H1 (cell line): ENCODE measurements at regions not wholly inside any gene's neighbourhood (a gene's known extent, or its start where the extent isn't known, plus 50 kb on each side); places are given as distances from the start of the nearest gene placed in this dataset.

ENCODE experiments used
- CTCF ChIA-PET: fragments of 300-600 bp; sonication (Branson Sonifier 250); formaldehyde crosslinking; loops from one replicate; lab custom pipeline; 2021; ENCODE audit not compliant: partially characterized antibody; lab: Charles Lee
- POLR2A ChIA-PET: fragments of 300-600 bp; sonication (Branson Sonifier 250); formaldehyde crosslinking; loops from one replicate; lab custom pipeline; 2021; ENCODE audit warnings: inconsistent platforms; ENCODE audit not compliant: partially characterized antibody; lab: Charles Lee
- DNase-seq, 2 experiments: peaks; one replicate each; pipeline versions ENCODE4 v3.0.0 to v3.0.0-alpha.2; 2010 to 2022; ENCODE audit warnings: low spot score in 2 of 2, low read depth in 1 of 2, mixed read lengths in 1 of 2
- FAIRE-seq: peaks from 2 replicates; lab custom pipeline; 2011; peaks lifted over from hg19 to GRCh38; lab: Jason Lieb, UNC
- H2AFZ ChIP-seq: 2 replicates; pipeline ENCODE4 v1.8.1; 2012; ENCODE audit warnings: low read length, inconsistent platforms
- H2AK5ac ChIP-seq: 2 replicates; pipeline ENCODE4 v1.6.1; 2013; ENCODE audit warnings: low read depth, low read length
- H2BK120ac ChIP-seq: replicated peaks from 2 replicates; pipeline ENCODE3; 2013; ENCODE audit warnings: low read depth, low read length, inconsistent platforms
- H2BK12ac ChIP-seq: 2 replicates; pipeline ENCODE4 v1.6.1; 2013; ENCODE audit warnings: low read depth, low read length
- H2BK15ac ChIP-seq: 2 replicates; pipeline ENCODE4 v1.6.1; 2013; ENCODE audit warnings: low read length
- H2BK20ac ChIP-seq: 2 replicates; pipeline ENCODE4 v1.6.1; 2013; ENCODE audit warnings: low read length
- H2BK5ac ChIP-seq: 2 replicates; pipeline ENCODE4 v1.6.1; 2013; ENCODE audit warnings: low read depth, low read length
- H3K14ac ChIP-seq: 2 replicates; pipeline ENCODE4 v1.6.1; 2013; ENCODE audit warnings: inconsistent platforms; ENCODE audit not compliant: insufficient read length
- H3K18ac ChIP-seq: 2 replicates; pipeline ENCODE4 v1.6.1; 2013; ENCODE audit warnings: low read length; ENCODE audit errors: extremely low read depth
- H3K23ac ChIP-seq: 2 replicates; pipeline ENCODE4 v1.6.1; 2013; ENCODE audit warnings: inconsistent platforms; ENCODE audit not compliant: insufficient read length
- H3K23me2 ChIP-seq: 2 replicates; pipeline ENCODE4 v1.6.1; 2013; ENCODE audit warnings: low read depth, low read length
- H3K27ac ChIP-seq: 2 replicates; pipeline ENCODE4 v1.6.1; 2011; ENCODE audit warnings: low read depth, low read length, inconsistent platforms
- H3K27me3 ChIP-seq, 4 experiments: replicated peaks in 1 of 4; 1 replicate in 1 of 4; 2 replicates in 3 of 4; pipeline versions ENCODE4 v1.6.1 to v1.8.1; 2011 to 2013; ENCODE audit warnings: low read length in 3 of 4, mild to moderate bottlenecking in 3 of 4, inconsistent platforms in 2 of 4, mixed read lengths in 2 of 4, moderate library complexity in 1 of 4; ENCODE audit not compliant: control insufficient read depth in 3 of 4, insufficient read depth in 3 of 4; ENCODE audit errors: extremely low read depth in 1 of 4
- H3K36me3 ChIP-seq, 4 experiments: 2 replicates each; pipeline versions ENCODE4 v1.6.1 to v1.8.1; 2011 to 2013; ENCODE audit warnings: mild to moderate bottlenecking in 4 of 4, low read length in 3 of 4, moderate library complexity in 2 of 4, control low read depth in 1 of 4, inconsistent platforms in 1 of 4; ENCODE audit not compliant: insufficient read depth in 4 of 4, control insufficient read depth in 2 of 4
- H3K4ac ChIP-seq: replicated peaks from 2 replicates; pipeline ENCODE3; 2013; ENCODE audit warnings: low read length, low read depth, mixed read lengths, inconsistent platforms; ENCODE audit not compliant: insufficient read length
- H3K4me1 ChIP-seq, 4 experiments: replicated peaks in 1 of 4; 1 replicate in 1 of 4; 2 replicates in 3 of 4; pipeline versions ENCODE4 v1.6.1 to v1.8.1; 2011 to 2013; ENCODE audit warnings: low read length in 3 of 4, inconsistent platforms in 2 of 4, mixed read lengths in 1 of 4; ENCODE audit not compliant: insufficient read depth in 4 of 4, control insufficient read depth in 3 of 4
- H3K4me2 ChIP-seq, 2 experiments: 2 replicates each; pipeline versions ENCODE4 v1.6.1 to v1.8.1; 2011 to 2013; ENCODE audit warnings: low read depth in 2 of 2, low read length in 2 of 2, control low read depth in 1 of 2, inconsistent platforms in 1 of 2, mild to moderate bottlenecking in 1 of 2; ENCODE audit not compliant: insufficient read depth in 1 of 2
- H3K4me3 ChIP-seq, 4 experiments: fragments of 200-600, 300-600 bp in 1 of 4; sonication (generic), shearing (Covaris generic), sonication (Bioruptor Twin) in 1 of 4; 2 replicates each; pipeline versions ENCODE4 v1.5.1 to v1.8.1; 2011 to 2016; ENCODE audit warnings: low read length in 4 of 4, low read depth in 3 of 4, control low read depth in 2 of 4, inconsistent platforms in 2 of 4, mild to moderate bottlenecking in 2 of 4, mixed read lengths in 1 of 4, moderate library complexity in 1 of 4; ENCODE audit not compliant: insufficient read depth in 2 of 4; ENCODE audit errors: extremely low read depth in 1 of 4
- H3K56ac ChIP-seq: replicated peaks from 2 replicates; pipeline ENCODE3; 2013; ENCODE audit warnings: low read depth, mild to moderate bottlenecking, mixed read lengths, low read length, inconsistent platforms; ENCODE audit not compliant: insufficient read length
- H3K79me1 ChIP-seq: 2 replicates; pipeline ENCODE4 v1.6.1; 2013; ENCODE audit warnings: low read depth, low read length, control low read depth
- H3K79me2 ChIP-seq, 2 experiments: 2 replicates each; pipeline versions ENCODE4 v1.6.1 to v1.8.1; 2012 to 2013; ENCODE audit warnings: low read length in 2 of 2, mild to moderate bottlenecking in 2 of 2, inconsistent platforms in 1 of 2; ENCODE audit not compliant: insufficient read depth in 2 of 2, control insufficient read depth in 1 of 2
- H3K9ac ChIP-seq, 4 experiments: replicated peaks in 1 of 4; 1 replicate in 1 of 4; 2 replicates in 3 of 4; pipeline versions ENCODE4 v1.6.1 to v1.8.1; 2011 to 2013; ENCODE audit warnings: low read depth in 3 of 4, low read length in 3 of 4, control low read depth in 2 of 4, mild to moderate bottlenecking in 2 of 4, moderate library complexity in 2 of 4, inconsistent platforms in 1 of 4; ENCODE audit errors: extremely low read depth in 1 of 4
- H3K9me3 ChIP-seq, 2 experiments: 2 replicates each; pipeline versions ENCODE4 v1.6.1 to v1.8.1; 2012 to 2013; ENCODE audit warnings: mild to moderate bottlenecking in 2 of 2, moderate library complexity in 2 of 2, control low read depth in 1 of 2, inconsistent platforms in 1 of 2, low read depth in 1 of 2, low read length in 1 of 2, mixed read lengths in 1 of 2; ENCODE audit not compliant: insufficient read depth in 2 of 2
- H4K20me1 ChIP-seq, 2 experiments: replicated peaks in 1 of 2; 2 replicates each; pipeline versions ENCODE3 to v1.8.1; 2011 to 2013; ENCODE audit warnings: inconsistent platforms in 2 of 2, low read length in 2 of 2, mild to moderate bottlenecking in 1 of 2; ENCODE audit not compliant: insufficient read depth in 2 of 2, control insufficient read depth in 1 of 2
- H4K5ac ChIP-seq: 2 replicates; pipeline ENCODE4 v1.6.1; 2013; ENCODE audit warnings: low read length, low read depth, mixed read lengths, inconsistent platforms; ENCODE audit not compliant: insufficient read length
- H4K8ac ChIP-seq: 2 replicates; pipeline ENCODE4 v1.8.0; 2013; ENCODE audit warnings: mild to moderate bottlenecking, moderate library complexity, low read length, inconsistent platforms; ENCODE audit not compliant: insufficient read depth; ENCODE audit errors: extremely low read depth
- H4K91ac ChIP-seq: replicated peaks from 2 replicates; pipeline ENCODE3; 2013; ENCODE audit warnings: low read length, mixed read lengths, inconsistent platforms; ENCODE audit not compliant: insufficient read length
- CBX5 ChIP-seq: fragments of 300-800, 300-1000 bp; sonication (generic); IDR thresholded peaks from 2 replicates; pipeline ENCODE4 v1.7.1; 2016; ENCODE audit warnings: antibody characterized with exemption, low read length, low read depth
- CHD1 ChIP-seq: IDR thresholded peaks from 2 replicates; pipeline ENCODE4 v1.6.1; 2012; ENCODE audit warnings: low read depth, low read length, improper control_type of control experiment
- EP300 ChIP-seq, 2 experiments: IDR thresholded peaks; 1 replicate in 1 of 2; 2 replicates in 1 of 2; pipeline ENCODE4 v1.6.1; 2011 to 2012; ENCODE audit warnings: low read depth in 2 of 2, low read length in 2 of 2, mild to moderate bottlenecking in 2 of 2, borderline replicate concordance in 1 of 2, inconsistent platforms in 1 of 2, moderate library complexity in 1 of 2
- GABPA ChIP-seq: IDR thresholded peaks from 2 replicates; pipeline ENCODE4 v1.6.1; 2011; ENCODE audit warnings: mild to moderate bottlenecking, low read length, moderate library complexity, borderline replicate concordance; ENCODE audit not compliant: insufficient read depth
- HDAC2 ChIP-seq, 2 experiments: fragments of 300-600 bp in 1 of 2; sonication (generic) in 1 of 2; IDR thresholded peaks; 2 replicates each; pipeline ENCODE4 v1.6.1; 2011 to 2012; ENCODE audit warnings: low read depth in 2 of 2, low read length in 2 of 2, mild to moderate bottlenecking in 2 of 2, moderate library complexity in 2 of 2, borderline replicate concordance in 1 of 2, inconsistent platforms in 1 of 2
- MAFK ChIP-seq: IDR thresholded peaks from 2 replicates; pipeline ENCODE4 v1.6.1; 2012; ENCODE audit warnings: low read depth, mild to moderate bottlenecking, improper control_type of control experiment, low read length
- SP4 ChIP-seq: IDR thresholded peaks from 2 replicates; pipeline ENCODE4 v1.6.1; 2012; ENCODE audit warnings: low read length, inconsistent platforms
- SRF ChIP-seq: IDR thresholded peaks from 2 replicates; pipeline ENCODE4 v1.6.1; 2011; ENCODE audit warnings: mild to moderate bottlenecking, low read depth, low read length, moderate library complexity
- YY1 ChIP-seq: IDR thresholded peaks from 2 replicates; pipeline ENCODE4 v1.6.1; 2011; ENCODE audit warnings: low read depth, mild to moderate bottlenecking, low read length
- WGBS, 2 experiments: shearing (Covaris generic) in 1 of 2; methylation state at CpG; one replicate each; pipeline versions ENCODE4 v1.1.6 to v1.1.7; 2013 to 2015; ENCODE audit warnings: low lambda C conversion rate in 2 of 2, mixed read lengths in 2 of 2, inconsistent platforms in 1 of 2, low coverage in 1 of 2, missing lambda C conversion rate in 1 of 2; ENCODE audit not compliant: insufficient replicate concordance in 2 of 2, insufficient coverage in 1 of 2, insufficient read length in 1 of 2; ENCODE audit errors: extremely low coverage in 1 of 2, missing lambda C conversion rate in 1 of 2; 5-methylcytosine and 5-hydroxymethylcytosine counted together
- TF ChIP-seq, protein P1 (sequence below), 3 experiments: IDR thresholded peaks; 1 replicate in 2 of 3; 2 replicates in 1 of 3; pipeline versions ENCODE4 v1.5.1 to v1.6.1; 2011; ENCODE audit warnings: low read length in 3 of 3, mild to moderate bottlenecking in 3 of 3, inconsistent platforms in 2 of 3, low read depth in 1 of 3, moderate library complexity in 1 of 3; ENCODE audit not compliant: insufficient read depth in 1 of 3; ENCODE audit errors: control extremely low read depth in 1 of 3
- TF ChIP-seq, protein P2 (sequence below): IDR thresholded peaks from 2 replicates; pipeline ENCODE4 v1.6.1; 2012; ENCODE audit warnings: inconsistent platforms

DNA sequence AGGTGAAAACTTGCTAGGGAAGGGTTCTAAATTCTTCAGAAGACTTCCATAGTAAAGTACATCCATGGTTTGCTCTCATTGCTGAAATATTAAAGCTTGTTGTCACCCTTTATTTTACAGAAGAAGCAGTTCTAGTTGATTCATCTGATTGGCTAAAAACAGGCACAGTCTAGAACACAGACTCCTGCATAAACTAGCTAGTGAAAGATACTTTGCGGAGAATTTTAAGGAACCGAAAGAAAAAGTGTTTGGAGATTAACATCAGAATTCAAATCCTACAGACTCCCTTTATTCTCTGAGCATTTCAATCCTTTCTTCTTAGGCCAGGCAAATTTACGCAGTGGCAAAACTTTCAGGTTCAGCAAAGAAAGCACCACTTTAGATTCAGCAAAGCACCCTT lies 1076.5 kb upstream of the ZEB2 start:
- H3K23ac ChIP-seq = no peak overlapping the region
- H3K27me3 ChIP-seq = no peaks in the 10 kb centered on the region
- H3K18ac ChIP-seq = no peak overlapping the region
- H2BK12ac ChIP-seq = no peak overlapping the region
- no peak overlapping the region for H3K14ac ChIP-seq
- H2BK5ac ChIP-seq = no peak overlapping the region
- no peaks in the 10 kb centered on the region for H3K79me2 ChIP-seq
- H4K8ac ChIP-seq = no peak overlapping the region
- H3K56ac ChIP-seq = no peak overlapping the region
- H3K4ac ChIP-seq = no peak overlapping the region
- H2AFZ ChIP-seq = no peak overlapping the region
- CTCF ChIA-PET = no interaction called here
- H4K5ac ChIP-seq = no peak overlapping the region
- no peaks in the 10 kb centered on the region for H3K23me2 ChIP-seq
- peaks cover 0 to 6% (median 2%) of the 10 kb centered on the region in 4 experiments; a peak in 5 of 7 replicates for H3K4me1 ChIP-seq
- no peak overlapping the region for H2BK15ac ChIP-seq
- DNase-seq (no peak), FAIRE-seq (no peak)
- no peak overlapping the region for H2BK20ac ChIP-seq
- H3K4me3 ChIP-seq = no peak overlapping the region
- H3K79me1 ChIP-seq = no peaks in the 10 kb centered on the region
- no peak overlapping the region for H2BK120ac ChIP-seq
- 94% methylated on average over 3 of the region's 3 CpGs; no CpG with 5 or more reads in 1 of the 2 experiments for WGBS, 2 experiments
- H4K20me1 ChIP-seq = no peaks in the 10 kb centered on the region
- no peaks in the 10 kb centered on the region for H3K9me3 ChIP-seq
- no peak overlapping the region for H3K27ac ChIP-seq
- H3K36me3 ChIP-seq = no peaks in the 10 kb centered on the region
- H2AK5ac ChIP-seq = no peak overlapping the region
- H3K9ac ChIP-seq = no peak overlapping the region
- H4K91ac ChIP-seq = no peak overlapping the region
- H3K4me2 ChIP-seq = no peak overlapping the region
- POLR2A ChIA-PET = no interaction called here
- TF ChIP-seq, protein P1, sequence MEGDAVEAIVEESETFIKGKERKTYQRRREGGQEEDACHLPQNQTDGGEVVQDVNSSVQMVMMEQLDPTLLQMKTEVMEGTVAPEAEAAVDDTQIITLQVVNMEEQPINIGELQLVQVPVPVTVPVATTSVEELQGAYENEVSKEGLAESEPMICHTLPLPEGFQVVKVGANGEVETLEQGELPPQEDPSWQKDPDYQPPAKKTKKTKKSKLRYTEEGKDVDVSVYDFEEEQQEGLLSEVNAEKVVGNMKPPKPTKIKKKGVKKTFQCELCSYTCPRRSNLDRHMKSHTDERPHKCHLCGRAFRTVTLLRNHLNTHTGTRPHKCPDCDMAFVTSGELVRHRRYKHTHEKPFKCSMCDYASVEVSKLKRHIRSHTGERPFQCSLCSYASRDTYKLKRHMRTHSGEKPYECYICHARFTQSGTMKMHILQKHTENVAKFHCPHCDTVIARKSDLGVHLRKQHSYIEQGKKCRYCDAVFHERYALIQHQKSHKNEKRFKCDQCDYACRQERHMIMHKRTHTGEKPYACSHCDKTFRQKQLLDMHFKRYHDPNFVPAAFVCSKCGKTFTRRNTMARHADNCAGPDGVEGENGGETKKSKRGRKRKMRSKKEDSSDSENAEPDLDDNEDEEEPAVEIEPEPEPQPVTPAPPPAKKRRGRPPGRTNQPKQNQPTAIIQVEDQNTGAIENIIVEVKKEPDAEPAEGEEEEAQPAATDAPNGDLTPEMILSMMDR (IDR thresholded peaks at IDR 0.05; ENCODE audit: control extremely low read depth in 1 of 3, insufficient read depth in 1 of 3, low read depth in 1 of 3, low read length in 3 of 3) = no peak
- TF ChIP-seq CBX5 (no peak), GABPA (no peak), YY1 (no peak), MAFK (no peak), HDAC2 (IDR thresholded peaks at IDR 0.05; ENCODE audit: borderline replicate concordance in 1 of 2, low read depth in 2 of 2, low read length in 2 of 2) (no peak), SP4 (no peak), EP300 (IDR thresholded peaks at IDR 0.05; ENCODE audit: borderline replicate concordance in 1 of 2, low read depth in 2 of 2, low read length in 2 of 2) (no peak), CHD1 (no peak), SRF (no peak)
- TF ChIP-seq, protein P2, sequence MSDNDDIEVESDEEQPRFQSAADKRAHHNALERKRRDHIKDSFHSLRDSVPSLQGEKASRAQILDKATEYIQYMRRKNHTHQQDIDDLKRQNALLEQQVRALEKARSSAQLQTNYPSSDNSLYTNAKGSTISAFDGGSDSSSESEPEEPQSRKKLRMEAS = no peak
